Neuronal stem cell (in vitro differentiated cells): ENCODE measurements at regions not wholly inside any gene's neighbourhood (a gene's known extent, or its start where the extent isn't known, plus 50 kb on each side); places are given as distances from the start of the nearest gene placed in this dataset.

Source experiments
- DNase-seq: peaks from one replicate; pipeline ENCODE4 v3.0.0-alpha.2; 2013; ENCODE audit warnings: low spot score
- H2AFZ ChIP-seq: one replicate; pipeline ENCODE4 v1.6.1; 2013; ENCODE audit warnings: mild to moderate bottlenecking, low read length, inconsistent platforms
- H2AK5ac ChIP-seq: 2 replicates; pipeline ENCODE4 v1.6.1; 2013; ENCODE audit warnings: low read depth, mild to moderate bottlenecking, inconsistent platforms, low read length, moderate library complexity, mixed read lengths
- H2BK120ac ChIP-seq: 2 replicates; pipeline ENCODE4 v1.6.1; 2013; ENCODE audit warnings: low read depth, mild to moderate bottlenecking, inconsistent platforms, low read length, moderate library complexity, mixed read lengths
- H2BK12ac ChIP-seq: one replicate; pipeline ENCODE4 v1.6.1; 2013; ENCODE audit warnings: low read length, inconsistent platforms
- H2BK15ac ChIP-seq: 2 replicates; pipeline ENCODE4 v1.6.1; 2013; ENCODE audit warnings: mild to moderate bottlenecking, low read length, inconsistent platforms, mixed read lengths
- H2BK5ac ChIP-seq: one replicate; pipeline ENCODE4 v1.6.1; 2013; ENCODE audit warnings: inconsistent platforms, mild to moderate bottlenecking, low read length, moderate library complexity
- H3K14ac ChIP-seq: one replicate; pipeline ENCODE4 v1.6.1; 2013; ENCODE audit warnings: low read length, inconsistent platforms
- H3K18ac ChIP-seq: 2 replicates; pipeline ENCODE4 v1.6.1; 2013; ENCODE audit warnings: low read length, inconsistent platforms
- H3K23ac ChIP-seq: 2 replicates; pipeline ENCODE4 v1.6.1; 2013; ENCODE audit warnings: low read depth, mild to moderate bottlenecking, mixed read lengths, low read length, inconsistent platforms; ENCODE audit not compliant: poor library complexity
- H3K27ac ChIP-seq: replicated peaks from 3 replicates; pipeline ENCODE4 v1.5.1; 2013; ENCODE audit warnings: low read length, inconsistent platforms
- H3K27me3 ChIP-seq, 3 experiments: 2 replicates each; pipeline ENCODE4 v1.6.1; 2013; ENCODE audit warnings: low read length in 3 of 3, mild to moderate bottlenecking in 2 of 3, inconsistent platforms in 1 of 3, low read depth in 1 of 3, mixed read lengths in 1 of 3, moderate library complexity in 1 of 3; ENCODE audit not compliant: control insufficient read depth in 3 of 3, insufficient read depth in 3 of 3
- H3K36me3 ChIP-seq, 2 donors: replicated peaks in 1 of 2; 2 replicates each; pipeline ENCODE4 v1.6.1; 2013; ENCODE audit warnings: low read length in 2 of 2; ENCODE audit not compliant: control insufficient read depth in 2 of 2, insufficient read depth in 2 of 2
- H3K4ac ChIP-seq: 2 replicates; pipeline ENCODE4 v1.6.1; 2013; ENCODE audit warnings: inconsistent platforms, mild to moderate bottlenecking, low read length, moderate library complexity
- H3K4me1 ChIP-seq, 2 donors: 1 replicate in 1 of 2; 2 replicates in 1 of 2; pipeline ENCODE4 v1.6.1; 2013; ENCODE audit warnings: low read length in 2 of 2, low read depth in 1 of 2; ENCODE audit not compliant: control insufficient read depth in 2 of 2, insufficient read depth in 1 of 2
- H3K4me2 ChIP-seq: one replicate; pipeline ENCODE4 v1.6.1; 2013; ENCODE audit warnings: mild to moderate bottlenecking, low read length, inconsistent platforms; ENCODE audit not compliant: insufficient read depth, poor library complexity, severe bottlenecking
- H3K4me3 ChIP-seq, 2 donors: 2 replicates each; pipeline ENCODE4 v1.5.1; 2013; ENCODE audit warnings: low read length in 2 of 2, mild to moderate bottlenecking in 2 of 2, inconsistent platforms in 1 of 2, moderate library complexity in 1 of 2
- H3K79me1 ChIP-seq: one replicate; pipeline ENCODE4 v1.6.1; 2013; ENCODE audit warnings: low read depth, mild to moderate bottlenecking, inconsistent platforms, low read length, moderate library complexity
- H3K9ac ChIP-seq: one replicate; pipeline ENCODE4 v1.6.1; 2013; ENCODE audit warnings: mild to moderate bottlenecking, low read depth, low read length, inconsistent platforms; ENCODE audit not compliant: poor library complexity
- H3K9me3 ChIP-seq, 2 donors: replicated peaks in 1 of 2; 2 replicates each; pipeline versions ENCODE3 to v1.6.1; 2013; ENCODE audit warnings: low read length in 2 of 2, mild to moderate bottlenecking in 2 of 2, inconsistent platforms in 1 of 2, low read depth in 1 of 2, mixed read lengths in 1 of 2, moderate library complexity in 1 of 2; ENCODE audit not compliant: control insufficient read depth in 2 of 2, insufficient read depth in 1 of 2
- H4K8ac ChIP-seq: one replicate; pipeline ENCODE4 v1.6.1; 2013; ENCODE audit warnings: low read depth, mild to moderate bottlenecking, inconsistent platforms, low read length, moderate library complexity
- H4K91ac ChIP-seq: one replicate; pipeline ENCODE4 v1.6.1; 2013; ENCODE audit warnings: low read length, low read depth, mild to moderate bottlenecking, inconsistent platforms; ENCODE audit not compliant: poor library complexity
- WGBS, 2 donors: extraction: QIAGEN DNeasy Blood & Tissue Kit; methylation state at CpG; one replicate each; pipeline ENCODE4 v1.1.7; 2013; ENCODE audit warnings: missing lambda C conversion rate in 2 of 2, mixed read lengths in 1 of 2; ENCODE audit not compliant: insufficient read length in 2 of 2, insufficient replicate concordance in 1 of 2; ENCODE audit errors: extremely low coverage in 2 of 2; 5-methylcytosine and 5-hydroxymethylcytosine counted together

DNA sequence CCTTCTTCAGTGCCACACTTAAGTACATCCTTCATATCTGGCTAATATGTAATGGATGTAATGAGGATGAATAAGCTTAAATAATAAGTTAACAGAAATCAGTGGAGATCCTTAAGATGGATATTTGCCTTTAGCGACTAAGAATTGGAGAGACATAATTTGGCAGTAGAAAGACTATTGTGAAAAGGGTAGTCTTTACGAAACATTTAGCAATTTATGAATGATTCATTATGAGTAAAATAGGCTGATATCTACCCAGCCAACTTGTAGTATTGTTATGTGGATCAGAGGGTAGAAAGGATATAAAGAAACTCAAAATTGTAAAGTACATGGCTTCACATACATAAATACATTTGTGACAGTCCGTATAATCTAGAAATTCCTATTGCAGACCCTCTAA is 2371.8 kb downstream of the PCDH7 start:
- no CpG with 5 or more reads among the region's 3 CpGs for WGBS, 2 donors
- Histone ChIP-seq H3K4ac (no peak overlapping the region), H3K27me3 (no peaks in the 10 kb centered on the region)

DNA sequence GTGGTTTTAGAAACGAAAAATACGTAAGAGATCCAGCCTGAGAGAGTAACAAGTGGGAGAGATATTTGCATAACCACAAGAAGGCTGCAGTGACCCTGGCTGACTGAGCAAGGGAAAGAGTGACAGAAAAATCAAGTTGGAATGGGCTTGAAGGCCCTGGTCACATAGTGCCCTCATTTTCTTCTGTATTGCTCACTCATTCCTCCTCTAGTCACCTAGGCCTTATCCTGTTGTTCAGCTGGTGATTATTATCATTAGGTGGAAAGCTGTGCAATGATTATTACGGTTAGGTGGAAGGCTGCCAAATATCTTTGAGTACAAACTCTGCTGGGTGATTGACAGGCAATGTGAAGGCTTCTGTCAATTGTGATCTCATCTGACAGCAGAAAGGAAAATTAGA is 2384.1 kb downstream of the PCDH7 start:
- H3K36me3 ChIP-seq: no peaks in the 10 kb centered on the region
- no peak overlapping the region for H3K18ac ChIP-seq
- no peak overlapping the region for H3K14ac ChIP-seq
- no peak overlapping the region for H2BK120ac ChIP-seq
- no peak overlapping the region for H4K8ac ChIP-seq
- H2AFZ ChIP-seq: no peak overlapping the region
- H2BK5ac ChIP-seq: no peak overlapping the region
- peaks cover 0 to 3% of the 10 kb centered on the region in 2 donors for H3K4me1 ChIP-seq
- no peak overlapping the region for H3K9ac ChIP-seq
- no peak overlapping the region for H3K4me3 ChIP-seq
- no peak overlapping the region for H3K27ac ChIP-seq
- H2AK5ac ChIP-seq: no peak overlapping the region
- H3K9me3 ChIP-seq: no peaks in the 10 kb centered on the region
- H3K79me1 ChIP-seq: no peaks in the 10 kb centered on the region
- no peak overlapping the region for H3K4ac ChIP-seq
- no peak overlapping the region for H3K4me2 ChIP-seq
- H2BK15ac ChIP-seq: no peak overlapping the region
- no peak overlapping the region for H3K23ac ChIP-seq
- H4K91ac ChIP-seq: no peak overlapping the region
- WGBS, 2 donors: no CpG with 5 or more reads among the region's 3 CpGs
- no peak overlapping the region for H2BK12ac ChIP-seq
- no peaks in the 10 kb centered on the region for H3K27me3 ChIP-seq
- DNase-seq: no peak

More for the DNA sequence above, 2371.8 kb downstream of the PCDH7 start:
- Histone ChIP-seq H2BK120ac (no peak overlapping the region), H3K9me3 (no peaks in the 10 kb centered on the region), H4K8ac (no peak overlapping the region), H3K4me1 (no peaks in the 10 kb centered on the region), H3K9ac (no peak overlapping the region), H3K36me3 (no peaks in the 10 kb centered on the region), H2AFZ (no peak overlapping the region), H3K79me1 (no peaks in the 10 kb centered on the region), H3K23ac (no peak overlapping the region), H2AK5ac (no peak overlapping the region), H2BK15ac (no peak overlapping the region), H3K4me3 (no peak overlapping the region), H2BK12ac (no peak overlapping the region), H3K18ac (no peak overlapping the region), H4K91ac (no peak overlapping the region), H2BK5ac (no peak overlapping the region), H3K27ac (no peak overlapping the region), H3K4me2 (no peak overlapping the region), H3K14ac (no peak overlapping the region)
- no peak for DNase-seq

DNA sequence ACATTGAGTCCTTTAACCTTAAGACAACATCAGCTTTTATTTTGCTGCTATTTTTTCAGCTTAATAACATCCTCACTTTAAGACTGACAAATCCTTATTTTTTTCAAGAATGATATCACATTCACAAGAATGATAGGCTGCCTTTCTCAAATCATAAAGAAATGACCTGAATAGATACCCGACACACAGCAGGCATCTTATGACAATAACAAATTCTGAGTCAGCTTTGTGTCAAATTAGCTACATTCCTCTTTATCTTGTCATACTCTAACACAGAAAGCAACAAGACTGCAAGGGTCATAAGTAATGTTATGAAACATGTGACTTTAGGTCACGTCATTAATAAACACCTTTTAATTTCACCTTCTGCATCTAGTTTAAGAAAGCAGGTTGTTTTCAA is 2387.6 kb downstream of the PCDH7 start:
- no CpG with 5 or more reads among the region's 2 CpGs for WGBS, 2 donors
- Histone ChIP-seq H3K4me2 (no peak overlapping the region), H3K18ac (no peak overlapping the region), H2BK120ac (no peak overlapping the region), H3K36me3 (no peaks in the 10 kb centered on the region), H2BK12ac (no peak overlapping the region), H2BK5ac (no peak overlapping the region), H3K9ac (no peak overlapping the region), H3K27ac (no peak overlapping the region), H3K23ac (no peak overlapping the region), H2AFZ (no peak overlapping the region), H4K91ac (no peak overlapping the region), H2BK15ac (no peak overlapping the region), H3K27me3 (no peaks in the 10 kb centered on the region), H4K8ac (no peak overlapping the region), H3K4me3 (no peak overlapping the region), H3K79me1 (no peaks in the 10 kb centered on the region), H2AK5ac (no peak overlapping the region), H3K9me3 (no peaks in the 10 kb centered on the region), H3K4me1 (peaks cover 0 to 3% of the 10 kb centered on the region in 2 donors), H3K4ac (no peak overlapping the region), H3K14ac (no peak overlapping the region)
- no peak for DNase-seq

DNA sequence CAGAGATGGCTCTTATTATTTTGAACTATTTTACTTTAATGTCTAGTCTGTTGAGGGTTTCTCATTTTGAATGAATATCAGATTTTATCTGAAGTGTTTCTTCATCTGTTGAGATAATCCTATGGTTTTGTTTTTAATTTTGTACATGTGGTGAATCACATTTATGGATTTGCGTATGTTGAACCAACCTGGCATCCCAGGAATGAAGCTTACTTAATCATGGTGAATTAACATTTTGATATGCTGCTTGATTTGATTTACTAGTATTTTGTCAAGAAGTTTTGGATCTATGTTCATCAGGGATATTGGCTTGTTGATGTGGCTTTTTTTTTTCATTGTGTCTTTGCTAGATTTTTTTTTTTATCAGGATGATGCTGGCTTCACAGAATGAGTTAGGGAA is 2390.9 kb downstream of the PCDH7 start:
- Histone ChIP-seq H3K27me3 (no peaks in the 10 kb centered on the region), H3K4ac (no peak overlapping the region), H3K14ac (no peak overlapping the region), H3K79me1 (no peaks in the 10 kb centered on the region), H2BK12ac (no peak overlapping the region), H3K4me3 (no peak overlapping the region), H3K9ac (no peak overlapping the region), H2AK5ac (no peak overlapping the region), H3K23ac (no peak overlapping the region), H4K91ac (no peak overlapping the region), H3K4me1 (no peaks in the 10 kb centered on the region), H3K4me2 (no peak overlapping the region), H2AFZ (no peak overlapping the region), H4K8ac (no peak overlapping the region), H2BK5ac (no peak overlapping the region), H2BK120ac (no peak overlapping the region), H3K27ac (no peak overlapping the region), H2BK15ac (no peak overlapping the region), H3K36me3 (no peaks in the 10 kb centered on the region), H3K18ac (no peak overlapping the region), H3K9me3 (no peaks in the 10 kb centered on the region)
- WGBS, 2 donors: no CpG with 5 or more reads among the region's 1 CpG
- DNase-seq: no peak
